Right lobe of liver (tissue), 4 donors: ENCODE measurements at regions not wholly inside any gene's neighbourhood (a gene's known extent, or its start where the extent isn't known, plus 50 kb on each side); places are given as distances from the start of the nearest gene placed in this dataset.

ENCODE experiments used
- POLR2A ChIP-seq: fragments of 450-650 bp; IDR thresholded peaks from one replicate; pipeline ENCODE4 v1.6.1; 2017; ENCODE audit warnings: antibody characterized with exemption, mild to moderate bottlenecking
- TF ChIP-seq, protein P1 (sequence below), 4 donors: fragments of 200-600 bp in 3 of 4; fragments of 450-650 bp in 1 of 4; IDR thresholded peaks; one replicate each; pipeline versions ENCODE4 v1.5.1 to v1.8.0; 2016 to 2022; ENCODE audit warnings: antibody characterized with exemption in 4 of 4, mild to moderate bottlenecking in 2 of 4
- donor health status: DM: no; HTN: no; CAD: no.
- donor health status: DM: no; HTN: no; CAD: no.
- donor health status: DM: no; HTN: yes; CAD: no.

DNA sequence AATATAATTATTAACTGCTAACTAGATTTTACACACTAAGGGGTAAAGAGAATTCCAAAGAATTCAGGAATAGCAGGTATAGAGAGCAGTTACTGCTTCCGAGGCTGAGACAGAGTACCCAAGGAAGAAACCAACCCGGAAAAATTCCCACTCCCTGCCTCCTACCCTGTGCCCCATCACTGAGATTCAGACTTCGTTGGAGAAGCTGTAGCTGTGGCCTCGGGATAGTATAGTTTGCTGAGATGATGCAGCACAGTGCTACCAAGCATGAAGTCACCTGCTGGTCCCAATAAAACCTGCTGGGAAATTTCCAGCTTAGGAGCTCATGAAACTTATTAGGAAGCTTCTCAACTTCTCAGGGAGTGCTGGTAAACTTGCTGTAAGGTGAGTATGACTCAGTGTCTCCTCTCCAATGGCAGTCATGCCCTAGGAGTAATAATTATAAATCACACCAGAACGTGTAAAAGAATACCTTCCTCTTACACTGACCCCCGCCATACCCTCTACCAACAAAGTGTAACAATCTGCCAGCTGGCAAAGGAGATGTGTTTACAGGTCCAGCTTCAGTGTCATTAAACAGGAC, 215.2 kb upstream of the ROBO2 start:
- no peak for TF ChIP-seq POLR2A
- TF ChIP-seq, protein P1, sequence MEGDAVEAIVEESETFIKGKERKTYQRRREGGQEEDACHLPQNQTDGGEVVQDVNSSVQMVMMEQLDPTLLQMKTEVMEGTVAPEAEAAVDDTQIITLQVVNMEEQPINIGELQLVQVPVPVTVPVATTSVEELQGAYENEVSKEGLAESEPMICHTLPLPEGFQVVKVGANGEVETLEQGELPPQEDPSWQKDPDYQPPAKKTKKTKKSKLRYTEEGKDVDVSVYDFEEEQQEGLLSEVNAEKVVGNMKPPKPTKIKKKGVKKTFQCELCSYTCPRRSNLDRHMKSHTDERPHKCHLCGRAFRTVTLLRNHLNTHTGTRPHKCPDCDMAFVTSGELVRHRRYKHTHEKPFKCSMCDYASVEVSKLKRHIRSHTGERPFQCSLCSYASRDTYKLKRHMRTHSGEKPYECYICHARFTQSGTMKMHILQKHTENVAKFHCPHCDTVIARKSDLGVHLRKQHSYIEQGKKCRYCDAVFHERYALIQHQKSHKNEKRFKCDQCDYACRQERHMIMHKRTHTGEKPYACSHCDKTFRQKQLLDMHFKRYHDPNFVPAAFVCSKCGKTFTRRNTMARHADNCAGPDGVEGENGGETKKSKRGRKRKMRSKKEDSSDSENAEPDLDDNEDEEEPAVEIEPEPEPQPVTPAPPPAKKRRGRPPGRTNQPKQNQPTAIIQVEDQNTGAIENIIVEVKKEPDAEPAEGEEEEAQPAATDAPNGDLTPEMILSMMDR (IDR thresholded peaks at IDR 0.05), result no peak
